HepG2 (cell line): ENCODE measurements at regions not wholly inside any gene's neighbourhood (a gene's known extent, or its start where the extent isn't known, plus 50 kb on each side); places are given as distances from the start of the nearest gene placed in this dataset.

Experiments used
- ATAC-seq: fragments of 200-7000 bp; cut with Tn5 transposase; 3 replicates; pipeline ENCODE4 v1.9.1; 2020; ENCODE audit warnings: mild to moderate bottlenecking, moderate library complexity
- BruUV-seq: library from RNA; stranded (reverse); fragments of 400-500 nt; replicated peaks from 2 replicates; lab custom pipeline; 2021; lab: Mats Ljungman, UMichigan
- CTCF ChIA-PET: fragments of 300-600 bp; formaldehyde crosslinking; extraction: SDS; loops from one replicate; lab custom pipeline; 2021; ENCODE audit warnings: low total read pairs, inconsistent platforms, low intra/inter-chr PET ratio; lab: Yijun Ruan, JAX
- POLR2A ChIA-PET: fragments of 350-600 bp; sonication (Branson Sonifier 250); formaldehyde crosslinking; loops from one replicate; lab custom pipeline; 2020; ENCODE audit warnings: antibody characterized with exemption, inconsistent platforms; lab: Yijun Ruan, JAX
- DNase-seq: peaks from one replicate; pipeline ENCODE4 v3.0.0-alpha.2; 2015; ENCODE audit warnings: low spot score
- FAIRE-seq: peaks from 3 replicates; lab custom pipeline; 2011; peaks lifted over from hg19 to GRCh38; lab: Jason Lieb, UNC
- H2AFZ ChIP-seq: one replicate; pipeline ENCODE4 v1.6.1; 2011; ENCODE audit warnings: low read length, inconsistent platforms
- H3K27ac ChIP-seq: fragments of 300-600 bp; 3 replicates; pipeline ENCODE4 v1.8.0; 2011; ENCODE audit warnings: mixed run types, mild to moderate bottlenecking, mixed read lengths, low read length, inconsistent platforms; ENCODE audit not compliant: insufficient read depth; ENCODE audit errors: extremely low read length
- H3K27me3 ChIP-seq, 2 experiments: fragments of 200-600 bp in 1 of 2; 2 replicates in 1 of 2; 3 replicates in 1 of 2; pipeline versions ENCODE4 v1.6.0 to v1.8.0; 2011; ENCODE audit warnings: low read length in 2 of 2, mild to moderate bottlenecking in 2 of 2, moderate library complexity in 2 of 2, inconsistent platforms in 1 of 2; ENCODE audit not compliant: insufficient read depth in 2 of 2, control insufficient read depth in 1 of 2
- H3K36me3 ChIP-seq, 2 experiments: fragments of 200-600 bp in 1 of 2; replicated peaks in 1 of 2; 2 replicates in 1 of 2; 3 replicates in 1 of 2; pipeline versions ENCODE4 v1.5.1 to v1.8.0; 2011; ENCODE audit warnings: low read length in 2 of 2, inconsistent platforms in 1 of 2; ENCODE audit not compliant: insufficient read depth in 2 of 2, control insufficient read depth in 1 of 2
- H3K4me1 ChIP-seq: 2 replicates; pipeline ENCODE4 v1.5.1; 2012; ENCODE audit warnings: low read length, inconsistent platforms; ENCODE audit not compliant: insufficient read depth
- H3K4me2 ChIP-seq: 2 replicates; pipeline ENCODE4 v1.6.0; 2011; ENCODE audit warnings: low read depth, low read length, inconsistent platforms
- H3K4me3 ChIP-seq, 3 experiments: fragments of 200-600 bp in 1 of 3; sonication (generic), shearing (Covaris generic) in 1 of 3; replicated peaks in 1 of 3; 2 replicates each; pipeline ENCODE4 v1.5.1; 2011 to 2016; ENCODE audit warnings: low read length in 3 of 3, inconsistent platforms in 2 of 3, low read depth in 2 of 3, mild to moderate bottlenecking in 2 of 3, control low read depth in 1 of 3, mixed read lengths in 1 of 3; ENCODE audit not compliant: insufficient read depth in 1 of 3
- H3K79me2 ChIP-seq: one replicate; pipeline ENCODE4 v1.6.1; 2011; ENCODE audit warnings: low read length, inconsistent platforms; ENCODE audit not compliant: insufficient read depth
- H3K9ac ChIP-seq: 2 replicates; pipeline ENCODE4 v1.6.0; 2011; ENCODE audit warnings: mild to moderate bottlenecking, low read depth, low read length, inconsistent platforms; ENCODE audit not compliant: insufficient read depth
- H3K9me3 ChIP-seq: 2 replicates; pipeline ENCODE4 v1.5.1; 2012; ENCODE audit warnings: mild to moderate bottlenecking, low read length
- H4K20me1 ChIP-seq: 2 replicates; pipeline ENCODE4 v1.6.0; 2011; ENCODE audit warnings: inconsistent platforms, mild to moderate bottlenecking, low read length, moderate library complexity; ENCODE audit not compliant: insufficient read depth
- FOSL1 ChIP-seq: sonication (generic); formaldehyde crosslinking; IDR thresholded peaks from 2 replicates; pipeline ENCODE4 v1.9.0; 2021; ENCODE audit warnings: missing genetic modification reagents, borderline replicate concordance
- GATAD2A ChIP-seq: IDR thresholded peaks from 2 replicates; pipeline ENCODE4 v1.6.1; 2016
- ISL2 ChIP-seq: sonication (generic); formaldehyde crosslinking; IDR thresholded peaks from 2 replicates; pipeline ENCODE4 v1.5.0; 2020; ENCODE audit warnings: missing genetic modification reagents
- NFE2L1 ChIP-seq: sonication (generic); formaldehyde crosslinking; IDR thresholded peaks from 2 replicates; pipeline ENCODE4 v1.4.0; 2020; ENCODE audit warnings: missing genetic modification reagents, mild to moderate bottlenecking, borderline replicate concordance
- PRPF4 ChIP-seq: fragments of 200-400 bp; formaldehyde crosslinking; IDR thresholded peaks from 2 replicates; pipeline ENCODE4 v1.6.1; 2016; ENCODE audit warnings: low read length, low read depth; ENCODE audit not compliant: poor library complexity, severe bottlenecking
- ZBTB42 ChIP-seq: sonication (generic); formaldehyde crosslinking; IDR thresholded peaks from 2 replicates; pipeline ENCODE4 v1.5.0; 2020; ENCODE audit warnings: mild to moderate bottlenecking, missing genetic modification reagents
- ZEB1 ChIP-seq: IDR thresholded peaks from 2 replicates; pipeline ENCODE4 v1.6.1; 2012; ENCODE audit warnings: mild to moderate bottlenecking, low read depth, inconsistent platforms; ENCODE audit not compliant: insufficient replicate concordance
- ZNF567 ChIP-seq: sonication (generic); formaldehyde crosslinking; IDR thresholded peaks from 2 replicates; pipeline ENCODE4 v1.8.1; 2023; ENCODE audit warnings: mild to moderate bottlenecking, missing genetic modification reagents, borderline replicate concordance
- ZNF737 ChIP-seq: sonication (generic); formaldehyde crosslinking; IDR thresholded peaks from 2 replicates; pipeline ENCODE4 v1.5.0; 2020; ENCODE audit warnings: missing genetic modification reagents, mild to moderate bottlenecking, borderline replicate concordance
- WGBS: methylation state at CpG from one replicate; pipeline ENCODE4 v1.1.6; 2017; ENCODE audit warnings: low lambda C conversion rate; 5-methylcytosine and 5-hydroxymethylcytosine counted together
- in situ Hi-C: cut with HindIII; loops from 2 replicates; pipeline ENCODE4 v1.10.0; 2017; ENCODE audit warnings: low pct_unique_long_range_greater_than_20kb; ENCODE audit not compliant: extremely low pct_ligation_motif_present
- intact Hi-C: fragments of 100-400 bp; cut with micrococcal nuclease; formaldehyde crosslinking; loops from one replicate; pipeline ENCODE4 v1.10.0; 2022; ENCODE audit not compliant: unreplicated experiment
- TF ChIP-seq, protein P1 (sequence below): sonication (generic); formaldehyde crosslinking; IDR thresholded peaks from 2 replicates; pipeline ENCODE4 v1.4.0; 2020; ENCODE audit warnings: missing genetic modification reagents
- TF ChIP-seq, protein P2 (sequence below): IDR thresholded peaks from 2 replicates; pipeline ENCODE4 v1.6.1; 2018; ENCODE audit warnings: missing genetic modification reagents
- TF ChIP-seq, protein P3 (sequence below): sonication (generic); formaldehyde crosslinking; IDR thresholded peaks from 2 replicates; pipeline ENCODE4 v1.5.1; 2020; ENCODE audit warnings: mild to moderate bottlenecking, missing genetic modification reagents, moderate library complexity
- TF ChIP-seq, protein P4 (sequence below): sonication (generic); formaldehyde crosslinking; IDR thresholded peaks from 2 replicates; pipeline ENCODE4 v1.8.1; 2023; ENCODE audit warnings: mild to moderate bottlenecking, missing genetic modification reagents
- TF ChIP-seq, protein P5 (sequence below): sonication (generic); formaldehyde crosslinking; IDR thresholded peaks from 2 replicates; pipeline ENCODE4 v1.4.0; 2020; ENCODE audit warnings: missing genetic modification reagents

DNA sequence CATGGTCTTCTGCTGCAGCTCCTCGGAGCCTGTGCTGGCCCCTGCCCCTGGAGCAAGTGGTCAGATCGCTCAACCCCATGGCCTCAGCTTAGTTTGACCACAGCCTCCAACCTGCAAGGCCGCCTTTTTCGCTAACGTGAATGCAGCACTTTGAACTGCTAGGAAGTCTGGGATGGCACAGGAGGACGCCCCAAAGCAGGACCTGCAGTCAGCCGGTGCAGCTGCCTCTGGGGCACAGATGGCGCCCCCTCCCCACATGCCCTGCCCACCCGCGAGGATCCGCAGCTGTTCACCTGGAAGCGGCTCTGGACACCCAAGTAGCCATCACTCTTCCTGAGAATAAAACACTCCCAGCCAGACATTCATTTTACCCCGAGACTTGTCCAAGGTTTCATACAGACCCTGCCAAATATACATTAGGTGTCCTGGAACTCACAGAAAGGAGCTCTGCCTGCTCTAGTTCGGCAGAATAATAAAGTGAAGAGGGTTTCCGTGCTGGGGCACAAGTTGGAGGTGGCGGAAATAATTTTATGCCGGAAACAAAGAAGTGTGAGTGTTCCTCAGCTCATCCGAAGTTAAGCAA, 510.1 kb downstream of the EIPR1 start:
- peaks cover 5 to 48% of the 10 kb centered on the region in 2 experiments; a peak in 4 of 5 replicates for H3K27me3 ChIP-seq

More for the DNA sequence above, 510.1 kb downstream of the EIPR1 start:
- ChIA-PET CTCF (no interaction called here), POLR2A (no interaction called here)
- DNase-seq (no peak), ATAC-seq (no peak; the same call in 2 of the 3 replicates), FAIRE-seq (no peak)
- Histone ChIP-seq H3K4me1 (no peaks in the 10 kb centered on the region), H2AFZ (no peak overlapping the region), H3K79me2 (no peaks in the 10 kb centered on the region), H3K9me3 (no peaks in the 10 kb centered on the region), H3K4me3 (no peak overlapping the region), H3K4me2 (no peak overlapping the region), H3K27ac (no peak overlapping the region), H3K36me3 (no peaks in the 10 kb centered on the region), H3K9ac (no peak overlapping the region), H4K20me1 (no peaks in the 10 kb centered on the region)
- intact Hi-C loops, result no loop called here
- no TSS peak for BruUV-seq
- WGBS, result 37% methylated on average over 8 of the region's 18 CpGs
- in situ Hi-C loops, result no loop called here
- no peak for TF ChIP-seq ZNF737 (CRISPR knock-in tag)
- no peak for TF ChIP-seq NFE2L1 (CRISPR knock-in tag)
- TF ChIP-seq ZEB1, result no peak
- TF ChIP-seq, protein P1, sequence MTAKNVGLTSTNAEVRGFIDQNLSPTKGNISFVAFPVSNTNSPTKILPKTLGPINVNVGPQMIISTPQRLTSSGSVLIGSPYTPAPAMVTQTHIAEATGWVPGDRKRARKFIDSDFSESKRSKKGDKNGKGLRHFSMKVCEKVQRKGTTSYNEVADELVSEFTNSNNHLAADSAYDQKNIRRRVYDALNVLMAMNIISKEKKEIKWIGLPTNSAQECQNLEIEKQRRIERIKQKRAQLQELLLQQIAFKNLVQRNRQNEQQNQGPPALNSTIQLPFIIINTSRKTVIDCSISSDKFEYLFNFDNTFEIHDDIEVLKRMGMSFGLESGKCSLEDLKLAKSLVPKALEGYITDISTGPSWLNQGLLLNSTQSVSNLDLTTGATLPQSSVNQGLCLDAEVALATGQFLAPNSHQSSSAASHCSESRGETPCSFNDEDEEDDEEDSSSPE, result no peak
- TF ChIP-seq FOSL1 (CRISPR knock-in tag), result no peak
- TF ChIP-seq, protein P2, sequence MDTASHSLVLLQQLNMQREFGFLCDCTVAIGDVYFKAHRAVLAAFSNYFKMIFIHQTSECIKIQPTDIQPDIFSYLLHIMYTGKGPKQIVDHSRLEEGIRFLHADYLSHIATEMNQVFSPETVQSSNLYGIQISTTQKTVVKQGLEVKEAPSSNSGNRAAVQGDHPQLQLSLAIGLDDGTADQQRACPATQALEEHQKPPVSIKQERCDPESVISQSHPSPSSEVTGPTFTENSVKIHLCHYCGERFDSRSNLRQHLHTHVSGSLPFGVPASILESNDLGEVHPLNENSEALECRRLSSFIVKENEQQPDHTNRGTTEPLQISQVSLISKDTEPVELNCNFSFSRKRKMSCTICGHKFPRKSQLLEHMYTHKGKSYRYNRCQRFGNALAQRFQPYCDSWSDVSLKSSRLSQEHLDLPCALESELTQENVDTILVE, result no peak
- TF ChIP-seq, protein P3, sequence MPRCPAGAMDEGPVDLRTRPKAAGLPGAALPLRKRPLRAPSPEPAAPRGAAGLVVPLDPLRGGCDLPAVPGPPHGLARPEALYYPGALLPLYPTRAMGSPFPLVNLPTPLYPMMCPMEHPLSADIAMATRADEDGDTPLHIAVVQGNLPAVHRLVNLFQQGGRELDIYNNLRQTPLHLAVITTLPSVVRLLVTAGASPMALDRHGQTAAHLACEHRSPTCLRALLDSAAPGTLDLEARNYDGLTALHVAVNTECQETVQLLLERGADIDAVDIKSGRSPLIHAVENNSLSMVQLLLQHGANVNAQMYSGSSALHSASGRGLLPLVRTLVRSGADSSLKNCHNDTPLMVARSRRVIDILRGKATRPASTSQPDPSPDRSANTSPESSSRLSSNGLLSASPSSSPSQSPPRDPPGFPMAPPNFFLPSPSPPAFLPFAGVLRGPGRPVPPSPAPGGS, result no peak
- no peak for TF ChIP-seq PRPF4
- TF ChIP-seq ZNF567 (CRISPR knock-in tag), result no peak
- no peak for TF ChIP-seq ZBTB42 (CRISPR knock-in tag)
- TF ChIP-seq, protein P4, sequence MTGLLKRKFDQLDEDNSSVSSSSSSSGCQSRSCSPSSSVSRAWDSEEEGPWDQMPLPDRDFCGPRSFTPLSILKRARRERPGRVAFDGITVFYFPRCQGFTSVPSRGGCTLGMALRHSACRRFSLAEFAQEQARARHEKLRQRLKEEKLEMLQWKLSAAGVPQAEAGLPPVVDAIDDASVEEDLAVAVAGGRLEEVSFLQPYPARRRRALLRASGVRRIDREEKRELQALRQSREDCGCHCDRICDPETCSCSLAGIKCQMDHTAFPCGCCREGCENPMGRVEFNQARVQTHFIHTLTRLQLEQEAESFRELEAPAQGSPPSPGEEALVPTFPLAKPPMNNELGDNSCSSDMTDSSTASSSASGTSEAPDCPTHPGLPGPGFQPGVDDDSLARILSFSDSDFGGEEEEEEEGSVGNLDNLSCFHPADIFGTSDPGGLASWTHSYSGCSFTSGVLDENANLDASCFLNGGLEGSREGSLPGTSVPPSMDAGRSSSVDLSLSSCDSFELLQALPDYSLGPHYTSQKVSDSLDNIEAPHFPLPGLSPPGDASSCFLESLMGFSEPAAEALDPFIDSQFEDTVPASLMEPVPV (CRISPR knock-in tag), result no peak
- TF ChIP-seq ISL2 (CRISPR knock-in tag), result no peak
- TF ChIP-seq, protein P5, sequence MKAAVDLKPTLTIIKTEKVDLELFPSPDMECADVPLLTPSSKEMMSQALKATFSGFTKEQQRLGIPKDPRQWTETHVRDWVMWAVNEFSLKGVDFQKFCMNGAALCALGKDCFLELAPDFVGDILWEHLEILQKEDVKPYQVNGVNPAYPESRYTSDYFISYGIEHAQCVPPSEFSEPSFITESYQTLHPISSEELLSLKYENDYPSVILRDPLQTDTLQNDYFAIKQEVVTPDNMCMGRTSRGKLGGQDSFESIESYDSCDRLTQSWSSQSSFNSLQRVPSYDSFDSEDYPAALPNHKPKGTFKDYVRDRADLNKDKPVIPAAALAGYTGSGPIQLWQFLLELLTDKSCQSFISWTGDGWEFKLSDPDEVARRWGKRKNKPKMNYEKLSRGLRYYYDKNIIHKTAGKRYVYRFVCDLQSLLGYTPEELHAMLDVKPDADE (CRISPR knock-in tag), result no peak
- no peak for TF ChIP-seq GATAD2A (CRISPR knock-in tag)
